Esophagus muscularis mucosa (tissue), 4 donors: ENCODE measurements at regions not wholly inside any gene's neighbourhood (a gene's known extent, or its start where the extent isn't known, plus 50 kb on each side); places are given as distances from the start of the nearest gene placed in this dataset.

Experiments used
- CTCF ChIP-seq, 3 experiments: fragments of 200-600 bp in 2 of 3; fragments of 450-650 bp in 1 of 3; sonication (generic) in 2 of 3; IDR thresholded peaks; one replicate each; pipeline ENCODE4 v1.5.1; 2017 to 2019; ENCODE audit warnings: antibody characterized with exemption in 3 of 3, mild to moderate bottlenecking in 2 of 3, moderate library complexity in 1 of 3
- EP300 ChIP-seq: sonication (generic); formaldehyde crosslinking; IDR thresholded peaks from one replicate; pipeline ENCODE4 v1.6.1; 2017; ENCODE audit warnings: antibody characterized with exemption
- POLR2A ChIP-seq: fragments of 450-650 bp; IDR thresholded peaks from one replicate; pipeline ENCODE4 v1.6.1; 2017; ENCODE audit warnings: antibody characterized with exemption, moderate library complexity, mild to moderate bottlenecking, low read depth
- POLR2AphosphoS5 ChIP-seq, 2 donors: sonication (generic); formaldehyde crosslinking; IDR thresholded peaks; one replicate each; pipeline ENCODE4 v1.6.1; 2017; ENCODE audit warnings: antibody characterized with exemption in 2 of 2

DNA sequence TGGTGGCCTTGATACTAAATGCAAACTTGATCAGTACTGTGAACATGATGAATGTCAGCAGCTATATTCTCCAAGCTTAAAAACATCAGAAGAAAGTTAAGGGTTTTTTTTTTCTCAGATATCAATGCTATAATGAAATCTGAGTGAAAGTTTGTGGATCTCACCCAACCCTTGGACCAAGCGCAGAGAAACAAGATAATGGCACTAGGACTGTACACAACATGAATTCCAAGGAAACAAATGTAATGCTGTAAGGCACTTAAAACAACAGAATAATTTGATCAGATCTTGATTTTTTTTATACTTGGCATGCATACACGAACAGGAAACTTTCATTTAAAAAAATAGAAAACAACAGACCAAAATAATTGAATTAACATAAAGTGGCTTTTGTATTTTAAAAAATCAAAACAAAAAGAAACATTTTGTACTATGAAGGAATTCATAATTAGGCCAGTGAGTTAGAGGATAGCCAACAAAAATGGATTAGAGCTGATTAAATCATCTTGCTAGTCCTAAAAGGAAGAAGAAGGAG is 1154.0 kb upstream of the EYS start:
- TF ChIP-seq EP300, result no peak
- TF ChIP-seq CTCF (IDR thresholded peaks at IDR 0.05), result no peak
- no peak for TF ChIP-seq POLR2A
- no peak for TF ChIP-seq POLR2AphosphoS5 (IDR thresholded peaks at IDR 0.05)
